ENCODE measurements at regions not wholly inside any gene's neighbourhood (a gene's known extent, or its start where the extent isn't known, plus 50 kb on each side); places are given as distances from the start of the nearest gene placed in this dataset.

DNA sequence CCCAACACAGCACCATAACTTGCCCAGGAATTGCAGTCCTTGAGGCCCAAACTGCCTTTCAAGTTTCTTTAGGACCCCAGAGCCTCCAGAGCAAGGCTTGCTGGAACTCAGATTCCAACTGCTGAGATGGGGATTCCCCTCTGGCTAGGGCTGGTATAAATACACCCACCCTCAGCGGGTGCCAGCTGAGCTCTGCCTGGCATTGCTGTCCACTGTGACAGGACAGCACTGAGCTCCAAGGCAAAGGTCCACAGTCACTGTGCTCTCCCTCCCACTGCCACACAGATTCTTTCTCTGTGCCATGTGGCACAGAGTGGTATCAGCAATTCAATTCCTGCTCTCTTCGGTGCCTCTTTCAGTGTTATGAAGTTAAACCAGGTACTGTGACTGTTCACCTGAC, 304.2 kb upstream of the LMCD1 start:
- intact Hi-C loops (cut with micrococcal nuclease; ENCODE audit: unreplicated experiment) (no loop called here), in situ Hi-C loops (cut with MboI) (no loop called here)
- Histone ChIP-seq H3K9me3 (replicated peaks; ENCODE audit: control insufficient read depth, insufficient read depth, low read length) (no peaks in the 10 kb centered on the region), H3K27me3 (replicated peaks in 1 of 2; ENCODE audit: control insufficient read depth in 2 of 2, insufficient read depth in 2 of 2, low read length in 1 of 2) (no peaks in the 10 kb centered on the region), H3K36me3 (ENCODE audit: control insufficient read depth in 2 of 2, insufficient read depth in 2 of 2, low read length in 1 of 2) (no peaks in the 10 kb centered on the region), H3K4me2 (ENCODE audit: control insufficient read depth, insufficient read depth) (no peak overlapping the region), H4K20me1 (ENCODE audit: control insufficient read depth, insufficient read depth) (no peaks in the 10 kb centered on the region), H3K4me3 (no peak overlapping the region), H3K27ac (ENCODE audit: control insufficient read depth, insufficient read depth) (no peak overlapping the region), H3K9ac (ENCODE audit: control insufficient read depth, insufficient read depth, low read length) (no peak overlapping the region), H2AFZ (ENCODE audit: control insufficient read depth, low read depth, low read length) (no peak overlapping the region), H3K79me2 (ENCODE audit: control insufficient read depth, insufficient read depth, low read length) (no peaks in the 10 kb centered on the region), H3K4me1 (ENCODE audit: control insufficient read depth, insufficient read depth, low read length) (no peaks in the 10 kb centered on the region)
- DNase-seq (ENCODE audit: low read depth, low spot score) (no peak), ATAC-seq (no peak), FAIRE-seq (no peak)
- POLR2A ChIA-PET: no interaction called here
- SMC1A ChIA-PET (ENCODE audit: uncharacterized antibody, unreplicated experiment): interaction anchor here (0.6 kb wide), 1 partner anchor 17 kb away, joined by 3 read pairs; no protein-coding TSS in a partner anchor
- RAD21 ChIA-PET (ENCODE audit: unreplicated experiment): no interaction called here
- 29% methylated on average over 2 of the region's 2 CpGs for WGBS (ENCODE audit: insufficient coverage, insufficient replicate concordance, low lambda C conversion rate, missing lambda C conversion rate)
- BruUV-seq (replicated peaks): no TSS peak
- CTCF ChIA-PET: no interaction called here
- TF ChIP-seq POLR2AphosphoS5 (IDR thresholded peaks at IDR 0.05; ENCODE audit: low read length) (no peak), TBL1XR1 (IDR thresholded peaks at IDR 0.05; ENCODE audit: low read depth, low read length) (no peak), BHLHE40 (IDR thresholded peaks at IDR 0.05; ENCODE audit: borderline replicate concordance in 1 of 2, low read depth in 2 of 2, low read length in 1 of 2) (no peak), MTA2 (IDR thresholded peaks at IDR 0.05; ENCODE audit: low read depth) (no peak), ESRRA (IDR thresholded peaks at IDR 0.05; ENCODE audit: low read length) (no peak), NR2C1 (IDR thresholded peaks at IDR 0.05) (no peak), KAT2A (conservative IDR thresholded peaks at IDR 0.05; ENCODE audit: control insufficient read depth, low read depth, low read length) (no peak), SUZ12 (IDR thresholded peaks at IDR 0.05; ENCODE audit: unreplicated experiment) (no peak), EGR1 (IDR thresholded peaks at IDR 0.05; ENCODE audit: borderline replicate concordance in 1 of 2, low read depth in 2 of 2, low read length in 2 of 2) (no peak), RAD51 (IDR thresholded peaks at IDR 0.05) (no peak), BMI1 (IDR thresholded peaks at IDR 0.05; ENCODE audit: borderline replicate concordance) (no peak), CREB1 (IDR thresholded peaks at IDR 0.05; ENCODE audit: low read depth) (no peak), CBX5 (IDR thresholded peaks at IDR 0.05; ENCODE audit: low read depth) (no peak), RFX5 (IDR thresholded peaks at IDR 0.05; ENCODE audit: low read depth, low read length) (no peak), TAF1 (IDR thresholded peaks at IDR 0.05; ENCODE audit: borderline replicate concordance, low read depth, low read length) (no peak), BRCA1 (IDR thresholded peaks at IDR 0.05; ENCODE audit: low read depth, low read length) (no peak)
- TF ChIP-seq, protein P1, sequence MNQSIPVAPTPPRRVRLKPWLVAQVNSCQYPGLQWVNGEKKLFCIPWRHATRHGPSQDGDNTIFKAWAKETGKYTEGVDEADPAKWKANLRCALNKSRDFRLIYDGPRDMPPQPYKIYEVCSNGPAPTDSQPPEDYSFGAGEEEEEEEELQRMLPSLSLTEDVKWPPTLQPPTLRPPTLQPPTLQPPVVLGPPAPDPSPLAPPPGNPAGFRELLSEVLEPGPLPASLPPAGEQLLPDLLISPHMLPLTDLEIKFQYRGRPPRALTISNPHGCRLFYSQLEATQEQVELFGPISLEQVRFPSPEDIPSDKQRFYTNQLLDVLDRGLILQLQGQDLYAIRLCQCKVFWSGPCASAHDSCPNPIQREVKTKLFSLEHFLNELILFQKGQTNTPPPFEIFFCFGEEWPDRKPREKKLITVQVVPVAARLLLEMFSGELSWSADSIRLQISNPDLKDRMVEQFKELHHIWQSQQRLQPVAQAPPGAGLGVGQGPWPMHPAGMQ (IDR thresholded peaks at IDR 0.05; ENCODE audit: borderline replicate concordance): no peak
